Hepatocyte (in vitro differentiated cells): ENCODE measurements at regions not wholly inside any gene's neighbourhood (a gene's known extent, or its start where the extent isn't known, plus 50 kb on each side); places are given as distances from the start of the nearest gene placed in this dataset.

Experiments used
- CTCF ChIP-seq: fragments of 200-600 bp; sonication (generic); IDR thresholded peaks from 2 replicates; pipeline ENCODE4 v1.5.1; 2016; ENCODE audit warnings: antibody characterized with exemption, mild to moderate bottlenecking; ENCODE audit not compliant: poor library complexity
- EZH2 ChIP-seq: fragments of 200-600 bp; sonication (generic); IDR thresholded peaks from 2 replicates; pipeline ENCODE4 v1.6.1; 2016; ENCODE audit warnings: antibody characterized with exemption, mild to moderate bottlenecking, borderline replicate concordance
- EZH2phosphoT487 ChIP-seq: fragments of 200-600 bp; sonication (generic); IDR thresholded peaks from one replicate; pipeline ENCODE4 v1.6.1; 2018; ENCODE audit warnings: antibody characterized with exemption, mild to moderate bottlenecking, low read depth, moderate library complexity; ENCODE audit not compliant: unreplicated experiment, severe bottlenecking

DNA sequence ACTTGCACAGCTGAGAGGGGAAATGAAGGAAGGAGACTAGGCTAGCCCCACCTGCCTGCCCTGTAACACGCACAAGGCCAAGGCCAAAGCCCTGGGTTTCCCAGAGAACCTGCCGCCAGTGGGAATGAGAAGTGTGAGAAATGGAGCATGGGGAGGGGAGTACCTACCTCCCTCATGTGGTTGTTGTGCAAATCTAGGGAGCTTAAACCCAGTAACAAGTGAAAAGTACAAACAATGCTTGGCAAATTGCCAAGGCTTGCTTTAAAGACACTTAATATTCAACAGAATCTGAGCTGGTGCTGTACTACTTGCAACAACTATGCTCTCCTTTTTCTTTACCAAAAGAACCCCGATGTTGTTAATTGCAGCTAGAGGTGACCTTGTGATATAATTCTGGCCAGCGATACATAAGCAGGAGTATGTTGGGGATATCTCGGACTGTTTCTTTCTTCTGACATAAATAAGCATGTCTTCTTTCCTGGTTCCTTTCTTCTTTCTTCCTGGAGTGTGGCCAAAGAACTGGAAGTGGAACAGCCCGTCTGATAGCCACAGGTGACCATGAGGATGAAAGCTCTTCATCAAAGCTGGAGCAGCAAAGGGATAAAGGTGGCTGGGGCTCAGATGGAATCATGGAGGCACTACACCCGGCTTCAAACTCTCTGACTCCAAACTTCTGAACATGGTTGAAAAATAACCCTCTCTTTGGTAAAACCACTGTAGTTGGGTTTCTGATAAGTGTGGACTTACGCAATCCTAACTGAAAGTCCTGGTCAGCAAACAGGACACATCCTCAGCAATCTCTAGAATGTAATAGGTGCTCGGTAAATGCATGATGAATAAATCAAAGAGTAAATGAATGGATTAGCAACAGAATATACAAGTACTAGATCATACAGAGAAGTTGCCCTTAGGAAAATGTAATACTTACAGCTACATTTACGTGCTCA lies 207.9 kb downstream of the NUAK1 start:
- TF ChIP-seq CTCF (no peak), EZH2phosphoT487 (no peak), EZH2 (no peak)
